ENCODE measurements at regions not wholly inside any gene's neighbourhood (a gene's known extent, or its start where the extent isn't known, plus 50 kb on each side); places are given as distances from the start of the nearest gene placed in this dataset.
"Not testable (repeated sequence)": the region's sequence is repeated elsewhere in the genome, so short reads cannot be mapped to it uniquely, and the experiment has no call there.

DNA sequence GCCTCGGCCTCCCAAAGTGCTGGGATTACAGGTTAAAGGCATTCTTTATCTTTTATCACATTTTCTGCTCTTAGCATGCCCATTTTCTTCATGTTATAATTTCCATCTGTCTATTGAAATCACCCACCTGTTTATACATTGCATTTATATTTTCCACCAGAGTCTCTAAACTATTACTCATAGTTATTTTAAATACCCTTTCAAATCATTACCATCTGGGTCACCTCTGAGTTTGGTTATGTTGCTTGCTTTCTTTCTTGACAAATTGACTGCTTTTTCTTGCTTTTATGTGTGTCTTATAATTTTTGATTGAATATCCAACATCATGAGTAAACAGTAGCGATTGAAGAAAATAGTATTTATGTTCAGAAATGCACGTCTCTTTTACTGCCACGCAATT, 71.4 kb downstream of the TMEM270 start:
- no peak for DNase-seq (ENCODE audit: low read depth)
- H3K4me3 ChIP-seq (ENCODE audit: low read depth, low read length), result no peak overlapping the region

DNA sequence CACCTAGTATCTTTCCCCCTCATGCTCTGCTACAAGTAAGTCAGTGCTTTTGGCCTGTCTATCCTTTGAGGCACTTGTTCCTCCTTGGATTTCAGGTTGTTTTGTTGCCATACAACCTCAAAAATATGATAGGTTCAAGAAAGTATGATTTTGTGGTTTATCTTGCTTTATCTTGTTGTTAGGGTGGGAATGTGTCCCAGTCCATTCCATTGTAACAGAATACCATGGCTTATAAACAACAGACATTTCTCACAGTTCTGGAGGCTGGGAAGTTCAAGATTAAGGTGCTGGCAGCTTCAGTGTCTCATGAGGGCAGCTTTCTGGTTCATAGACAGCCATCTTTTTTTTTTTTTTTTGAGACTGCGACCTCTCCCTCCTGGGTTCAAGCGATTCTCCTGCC, 72.1 kb downstream of the TMEM270 start:
- TF ChIP-seq, protein P1, sequence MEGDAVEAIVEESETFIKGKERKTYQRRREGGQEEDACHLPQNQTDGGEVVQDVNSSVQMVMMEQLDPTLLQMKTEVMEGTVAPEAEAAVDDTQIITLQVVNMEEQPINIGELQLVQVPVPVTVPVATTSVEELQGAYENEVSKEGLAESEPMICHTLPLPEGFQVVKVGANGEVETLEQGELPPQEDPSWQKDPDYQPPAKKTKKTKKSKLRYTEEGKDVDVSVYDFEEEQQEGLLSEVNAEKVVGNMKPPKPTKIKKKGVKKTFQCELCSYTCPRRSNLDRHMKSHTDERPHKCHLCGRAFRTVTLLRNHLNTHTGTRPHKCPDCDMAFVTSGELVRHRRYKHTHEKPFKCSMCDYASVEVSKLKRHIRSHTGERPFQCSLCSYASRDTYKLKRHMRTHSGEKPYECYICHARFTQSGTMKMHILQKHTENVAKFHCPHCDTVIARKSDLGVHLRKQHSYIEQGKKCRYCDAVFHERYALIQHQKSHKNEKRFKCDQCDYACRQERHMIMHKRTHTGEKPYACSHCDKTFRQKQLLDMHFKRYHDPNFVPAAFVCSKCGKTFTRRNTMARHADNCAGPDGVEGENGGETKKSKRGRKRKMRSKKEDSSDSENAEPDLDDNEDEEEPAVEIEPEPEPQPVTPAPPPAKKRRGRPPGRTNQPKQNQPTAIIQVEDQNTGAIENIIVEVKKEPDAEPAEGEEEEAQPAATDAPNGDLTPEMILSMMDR (IDR thresholded peaks at IDR 0.05; ENCODE audit: low read depth, low read length, missing control alignments), result no peak
- H3K4me3 ChIP-seq (ENCODE audit: low read depth, low read length), result no peak overlapping the region
- DNase-seq (ENCODE audit: low read depth), result no peak

More for the DNA sequence above, 71.4 kb downstream of the TMEM270 start:
- TF ChIP-seq, protein P1 (IDR thresholded peaks at IDR 0.05; ENCODE audit: low read depth, low read length, missing control alignments), result no peak

DNA sequence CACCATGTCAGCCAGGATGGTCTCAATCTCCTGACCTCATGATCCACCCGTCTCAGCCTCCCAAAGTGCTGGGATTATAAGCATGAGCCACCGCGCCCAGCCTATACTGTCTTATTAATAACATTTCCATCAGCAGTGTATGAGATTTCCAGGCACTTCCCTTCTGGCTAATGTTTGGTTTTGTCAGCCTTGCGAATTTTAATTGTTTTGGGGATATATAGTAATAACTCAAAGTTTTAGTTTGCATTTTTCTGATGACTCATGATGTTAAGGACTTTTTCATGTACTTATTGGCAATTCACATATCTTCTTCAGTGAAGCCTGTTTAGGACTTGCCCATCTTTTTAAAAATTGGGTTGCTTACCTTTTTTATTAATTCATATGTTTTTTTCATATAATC, 76.0 kb downstream of the TMEM270 start:
- no peak overlapping the region for H3K4me3 ChIP-seq (ENCODE audit: low read depth, low read length)
- no peak for DNase-seq (ENCODE audit: low read depth)
- TF ChIP-seq, protein P1 (IDR thresholded peaks at IDR 0.05; ENCODE audit: low read depth, low read length, missing control alignments), result no peak

DNA sequence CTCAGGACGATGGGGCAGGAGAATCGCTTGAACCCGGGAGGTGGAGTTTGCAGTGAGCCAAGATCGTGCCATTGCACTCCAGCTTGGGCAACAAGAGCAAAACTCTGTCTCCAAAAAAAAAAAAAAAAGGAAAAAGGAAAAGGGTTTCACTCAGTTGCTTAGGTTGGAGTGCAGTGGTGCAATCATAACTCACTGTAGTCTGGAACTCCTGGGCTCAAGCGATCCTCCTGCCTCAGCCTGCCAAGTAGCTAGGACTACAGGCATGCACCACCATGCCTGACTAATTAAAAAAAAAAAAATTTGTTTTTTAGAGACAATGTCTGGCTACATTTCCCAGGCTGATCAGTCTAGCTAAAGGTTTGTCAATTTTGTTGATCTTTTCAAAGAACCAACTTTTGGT, 76.7 kb downstream of the TMEM270 start:
- H3K4me3 ChIP-seq (ENCODE audit: low read depth, low read length); DNase-seq (ENCODE audit: low read depth): not testable (repeated sequence)

DNA sequence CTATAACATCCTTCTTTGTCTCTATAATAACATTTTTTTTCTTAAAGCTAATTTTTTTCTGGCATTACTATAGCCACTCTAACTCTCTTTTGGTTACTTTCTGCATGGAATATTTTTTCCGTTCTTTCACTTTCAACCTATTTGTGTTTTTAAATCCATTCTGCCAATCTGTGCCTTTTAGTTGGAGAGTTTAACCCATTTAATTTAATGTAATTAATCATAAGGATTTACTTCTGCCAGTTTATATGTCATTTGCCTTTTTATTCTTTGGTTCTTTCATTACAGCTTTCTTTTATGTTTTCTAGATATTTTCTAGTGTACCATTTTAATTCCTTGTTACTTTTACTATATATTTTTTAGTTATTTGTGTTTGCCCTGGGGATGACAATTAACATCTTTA, 78.6 kb downstream of the TMEM270 start:
- H3K4me3 ChIP-seq (ENCODE audit: low read depth, low read length), result no peak overlapping the region
- TF ChIP-seq, protein P1 (IDR thresholded peaks at IDR 0.05; ENCODE audit: low read depth, low read length, missing control alignments), result no peak
- no peak for DNase-seq (ENCODE audit: low read depth)

DNA sequence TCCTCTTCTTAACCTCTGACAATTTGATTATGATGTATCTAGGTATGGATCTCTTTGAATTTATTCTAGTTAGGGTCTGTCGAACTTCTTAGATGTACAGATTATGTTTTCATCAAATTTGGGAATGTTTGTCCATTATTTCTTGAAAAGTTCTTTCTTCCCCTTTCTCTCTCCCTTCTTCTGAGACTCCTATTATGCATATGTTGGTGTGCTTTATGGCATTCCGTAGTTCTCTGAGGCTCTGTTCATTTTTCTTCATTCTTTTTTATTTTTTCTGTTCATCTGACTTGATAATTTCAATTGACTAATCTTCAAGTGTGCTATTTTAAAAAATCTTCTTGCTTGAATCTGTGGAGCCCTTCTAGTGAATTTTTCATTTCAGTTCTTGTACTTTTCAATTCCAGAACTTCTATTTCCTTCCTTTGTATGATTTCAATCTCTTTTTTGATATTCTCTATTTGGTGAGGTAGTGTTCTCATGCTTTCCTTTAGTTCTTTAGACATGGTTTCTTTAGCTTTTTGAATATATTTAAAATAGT, 79.8 kb downstream of the TMEM270 start:
- H3K4me3 ChIP-seq (ENCODE audit: low read depth, low read length), result no peak overlapping the region
- no peak for DNase-seq (ENCODE audit: low read depth)
- TF ChIP-seq, protein P1 (IDR thresholded peaks at IDR 0.05; ENCODE audit: low read depth, low read length, missing control alignments), result no peak

DNA sequence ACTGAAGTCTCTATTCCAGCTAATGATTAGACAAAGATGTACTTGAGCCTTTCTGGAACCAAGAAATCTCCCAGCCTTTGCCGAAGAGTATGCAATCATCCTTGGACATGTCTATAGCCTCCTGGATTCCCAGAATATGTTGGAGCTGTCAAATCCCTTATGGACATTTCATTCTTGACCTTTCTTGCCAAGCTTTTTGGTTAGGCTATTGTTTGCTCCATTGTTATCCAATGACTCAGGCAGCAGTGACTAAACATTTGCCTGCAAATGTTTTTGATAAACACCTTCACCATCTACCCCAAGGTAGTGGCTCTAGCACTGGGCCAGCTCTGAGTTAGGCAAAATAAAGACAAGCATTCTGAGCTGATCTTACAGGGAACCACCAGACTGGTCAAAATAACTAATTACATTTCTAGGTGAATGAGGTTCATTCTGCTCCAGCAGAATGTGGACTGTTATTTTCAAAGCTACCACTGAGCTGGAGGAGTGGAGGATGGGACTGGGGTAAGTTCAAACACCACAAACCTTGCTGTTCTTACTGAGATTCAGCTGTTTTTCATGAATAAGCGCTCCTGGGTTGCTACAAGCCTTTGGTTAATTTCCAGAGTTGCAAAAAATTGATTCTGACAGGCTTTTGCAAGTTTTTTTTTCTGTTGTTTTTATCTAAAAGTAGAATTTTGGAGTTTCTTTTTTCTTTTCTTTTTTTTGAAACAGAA, 81.0 kb downstream of the TMEM270 start:
- TF ChIP-seq, protein P1 (IDR thresholded peaks at IDR 0.05; ENCODE audit: low read depth, low read length, missing control alignments), result no peak
- no peak overlapping the region for H3K4me3 ChIP-seq (ENCODE audit: low read depth, low read length)
- no peak for DNase-seq (ENCODE audit: low read depth)
